ENCODE measurements at regions not wholly inside any gene's neighbourhood (a gene's known extent, or its start where the extent isn't known, plus 50 kb on each side); places are given as distances from the start of the nearest gene placed in this dataset.
"Not testable (repeated sequence)": the region's sequence is repeated elsewhere in the genome, so short reads cannot be mapped to it uniquely, and the experiment has no call there.

GRCh38 chr4:3961091-3961672 is 195.0 kb downstream of the ADRA2C start:
- not testable (repeated sequence) for DNase-seq (ENCODE audit: low read depth)

- DNase-seq (ENCODE audit: low read depth) = not testable (repeated sequence)
Observed at GRCh38 chr4:3964572-3965278, 198.5 kb downstream of the ADRA2C start.

- not testable (repeated sequence) for DNase-seq (ENCODE audit: low read depth)
Observed at GRCh38 chr4:3967204-3967603, 201.0 kb downstream of the ADRA2C start.

- not testable (repeated sequence) for DNase-seq (ENCODE audit: low read depth)
Observed at GRCh38 chr4:3972626-3973025, 206.4 kb downstream of the ADRA2C start.

- DNase-seq (ENCODE audit: low read depth) = not testable (repeated sequence)
Observed at GRCh38 chr4:3973581-3974200, 207.5 kb downstream of the ADRA2C start.

GRCh38 chr4:3983518-3984125 is 217.4 kb downstream of the ADRA2C start:
- DNase-seq (ENCODE audit: low read depth) = not testable (repeated sequence)

GRCh38 chr4:3984796-3985195 is 218.6 kb downstream of the ADRA2C start:
- DNase-seq (ENCODE audit: low read depth) = not testable (repeated sequence)

GRCh38 chr4:3986412-3986811 is 220.2 kb downstream of the ADRA2C start:
- DNase-seq (ENCODE audit: low read depth) = not testable (repeated sequence)

GRCh38 chr4:3997386-3997785 is 229.3 kb downstream of the OTOP1 start:
- not testable (repeated sequence) for DNase-seq (ENCODE audit: low read depth)

- not testable (repeated sequence) for DNase-seq (ENCODE audit: low read depth)
Observed at GRCh38 chr4:4004036-4004435, 222.7 kb downstream of the OTOP1 start.

- not testable (repeated sequence) for DNase-seq (ENCODE audit: low read depth)
Observed at GRCh38 chr4:4004702-4005101, 222.0 kb downstream of the OTOP1 start.

GRCh38 chr4:4006356-4006755 is 220.4 kb downstream of the OTOP1 start:
- DNase-seq (ENCODE audit: low read depth) = not testable (repeated sequence)

- not testable (repeated sequence) for DNase-seq (ENCODE audit: low read depth)
Observed at GRCh38 chr4:4019071-4019470, 207.7 kb downstream of the OTOP1 start.

GRCh38 chr4:4021161-4021560 is 205.6 kb downstream of the OTOP1 start:
- not testable (repeated sequence) for DNase-seq (ENCODE audit: low read depth)

- not testable (repeated sequence) for DNase-seq (ENCODE audit: low read depth)
Observed at GRCh38 chr4:4026708-4027107, 200.0 kb downstream of the OTOP1 start.

- not testable (repeated sequence) for DNase-seq (ENCODE audit: low read depth)
Observed at GRCh38 chr4:4028752-4029151, 198.0 kb downstream of the OTOP1 start.

- not testable (repeated sequence) for DNase-seq (ENCODE audit: low read depth)
Observed at GRCh38 chr4:4030509-4030908, 196.2 kb downstream of the OTOP1 start.

GRCh38 chr4:4031446-4032135 is 195.1 kb downstream of the OTOP1 start:
- DNase-seq (ENCODE audit: low read depth) = not testable (repeated sequence)

GRCh38 chr4:4032364-4032763 is 194.4 kb downstream of the OTOP1 start:
- DNase-seq (ENCODE audit: low read depth) = not testable (repeated sequence)

- DNase-seq (ENCODE audit: low read depth) = not testable (repeated sequence)
Observed at GRCh38 chr4:4032801-4033605, 193.7 kb downstream of the OTOP1 start.
